Neuronal stem cell (in vitro differentiated cells): ENCODE measurements at regions not wholly inside any gene's neighbourhood (a gene's known extent, or its start where the extent isn't known, plus 50 kb on each side); places are given as distances from the start of the nearest gene placed in this dataset.

Source experiments
- DNase-seq: peaks from one replicate; pipeline ENCODE4 v3.0.0-alpha.2; 2013; ENCODE audit warnings: low spot score
- H2AFZ ChIP-seq: one replicate; pipeline ENCODE4 v1.6.1; 2013; ENCODE audit warnings: mild to moderate bottlenecking, low read length, inconsistent platforms
- H2AK5ac ChIP-seq: 2 replicates; pipeline ENCODE4 v1.6.1; 2013; ENCODE audit warnings: low read depth, mild to moderate bottlenecking, inconsistent platforms, low read length, moderate library complexity, mixed read lengths
- H2BK120ac ChIP-seq: 2 replicates; pipeline ENCODE4 v1.6.1; 2013; ENCODE audit warnings: low read depth, mild to moderate bottlenecking, inconsistent platforms, low read length, moderate library complexity, mixed read lengths
- H2BK12ac ChIP-seq: one replicate; pipeline ENCODE4 v1.6.1; 2013; ENCODE audit warnings: low read length, inconsistent platforms
- H2BK15ac ChIP-seq: 2 replicates; pipeline ENCODE4 v1.6.1; 2013; ENCODE audit warnings: mild to moderate bottlenecking, low read length, inconsistent platforms, mixed read lengths
- H2BK5ac ChIP-seq: one replicate; pipeline ENCODE4 v1.6.1; 2013; ENCODE audit warnings: inconsistent platforms, mild to moderate bottlenecking, low read length, moderate library complexity
- H3K14ac ChIP-seq: one replicate; pipeline ENCODE4 v1.6.1; 2013; ENCODE audit warnings: low read length, inconsistent platforms
- H3K18ac ChIP-seq: 2 replicates; pipeline ENCODE4 v1.6.1; 2013; ENCODE audit warnings: low read length, inconsistent platforms
- H3K23ac ChIP-seq: 2 replicates; pipeline ENCODE4 v1.6.1; 2013; ENCODE audit warnings: low read depth, mild to moderate bottlenecking, mixed read lengths, low read length, inconsistent platforms; ENCODE audit not compliant: poor library complexity
- H3K27ac ChIP-seq: replicated peaks from 3 replicates; pipeline ENCODE4 v1.5.1; 2013; ENCODE audit warnings: low read length, inconsistent platforms
- H3K27me3 ChIP-seq, 3 experiments: 2 replicates each; pipeline ENCODE4 v1.6.1; 2013; ENCODE audit warnings: low read length in 3 of 3, mild to moderate bottlenecking in 2 of 3, inconsistent platforms in 1 of 3, low read depth in 1 of 3, mixed read lengths in 1 of 3, moderate library complexity in 1 of 3; ENCODE audit not compliant: control insufficient read depth in 3 of 3, insufficient read depth in 3 of 3
- H3K36me3 ChIP-seq, 2 donors: replicated peaks in 1 of 2; 2 replicates each; pipeline ENCODE4 v1.6.1; 2013; ENCODE audit warnings: low read length in 2 of 2; ENCODE audit not compliant: control insufficient read depth in 2 of 2, insufficient read depth in 2 of 2
- H3K4ac ChIP-seq: 2 replicates; pipeline ENCODE4 v1.6.1; 2013; ENCODE audit warnings: inconsistent platforms, mild to moderate bottlenecking, low read length, moderate library complexity
- H3K4me1 ChIP-seq, 2 donors: 1 replicate in 1 of 2; 2 replicates in 1 of 2; pipeline ENCODE4 v1.6.1; 2013; ENCODE audit warnings: low read length in 2 of 2, low read depth in 1 of 2; ENCODE audit not compliant: control insufficient read depth in 2 of 2, insufficient read depth in 1 of 2
- H3K4me2 ChIP-seq: one replicate; pipeline ENCODE4 v1.6.1; 2013; ENCODE audit warnings: mild to moderate bottlenecking, low read length, inconsistent platforms; ENCODE audit not compliant: insufficient read depth, poor library complexity, severe bottlenecking
- H3K4me3 ChIP-seq, 2 donors: 2 replicates each; pipeline ENCODE4 v1.5.1; 2013; ENCODE audit warnings: low read length in 2 of 2, mild to moderate bottlenecking in 2 of 2, inconsistent platforms in 1 of 2, moderate library complexity in 1 of 2
- H3K79me1 ChIP-seq: one replicate; pipeline ENCODE4 v1.6.1; 2013; ENCODE audit warnings: low read depth, mild to moderate bottlenecking, inconsistent platforms, low read length, moderate library complexity
- H3K9ac ChIP-seq: one replicate; pipeline ENCODE4 v1.6.1; 2013; ENCODE audit warnings: mild to moderate bottlenecking, low read depth, low read length, inconsistent platforms; ENCODE audit not compliant: poor library complexity
- H3K9me3 ChIP-seq, 2 donors: replicated peaks in 1 of 2; 2 replicates each; pipeline versions ENCODE3 to v1.6.1; 2013; ENCODE audit warnings: low read length in 2 of 2, mild to moderate bottlenecking in 2 of 2, inconsistent platforms in 1 of 2, low read depth in 1 of 2, mixed read lengths in 1 of 2, moderate library complexity in 1 of 2; ENCODE audit not compliant: control insufficient read depth in 2 of 2, insufficient read depth in 1 of 2
- H4K8ac ChIP-seq: one replicate; pipeline ENCODE4 v1.6.1; 2013; ENCODE audit warnings: low read depth, mild to moderate bottlenecking, inconsistent platforms, low read length, moderate library complexity
- H4K91ac ChIP-seq: one replicate; pipeline ENCODE4 v1.6.1; 2013; ENCODE audit warnings: low read length, low read depth, mild to moderate bottlenecking, inconsistent platforms; ENCODE audit not compliant: poor library complexity
- WGBS, 2 donors: extraction: QIAGEN DNeasy Blood & Tissue Kit; methylation state at CpG; one replicate each; pipeline ENCODE4 v1.1.7; 2013; ENCODE audit warnings: missing lambda C conversion rate in 2 of 2, mixed read lengths in 1 of 2; ENCODE audit not compliant: insufficient read length in 2 of 2, insufficient replicate concordance in 1 of 2; ENCODE audit errors: extremely low coverage in 2 of 2; 5-methylcytosine and 5-hydroxymethylcytosine counted together

GRCh38 chr1:95625224-95625623 is 391.2 kb downstream of the RWDD3 start:
- WGBS, 2 donors, result no CpG with 5 or more reads among the region's 1 CpG
- H3K23ac ChIP-seq, result no peak overlapping the region
- H2BK15ac ChIP-seq, result no peak overlapping the region
- DNase-seq, result no peak
- H3K27me3 ChIP-seq, result no peaks in the 10 kb centered on the region
- no peak overlapping the region for H3K14ac ChIP-seq
- no peaks in the 10 kb centered on the region for H3K4me1 ChIP-seq
- no peak overlapping the region for H3K4me3 ChIP-seq
- no peaks in the 10 kb centered on the region for H3K9me3 ChIP-seq
- H3K9ac ChIP-seq, result no peak overlapping the region
- no peak overlapping the region for H2AFZ ChIP-seq
- H3K27ac ChIP-seq, result no peak overlapping the region
- no peaks in the 10 kb centered on the region for H3K36me3 ChIP-seq
- H2AK5ac ChIP-seq, result no peak overlapping the region
- H3K18ac ChIP-seq, result no peak overlapping the region
- no peak overlapping the region for H4K8ac ChIP-seq
- no peak overlapping the region for H3K4ac ChIP-seq
- H2BK120ac ChIP-seq, result no peak overlapping the region
- H3K4me2 ChIP-seq, result no peak overlapping the region
- no peaks in the 10 kb centered on the region for H3K79me1 ChIP-seq
- H2BK12ac ChIP-seq, result no peak overlapping the region
- no peak overlapping the region for H4K91ac ChIP-seq
- H2BK5ac ChIP-seq, result no peak overlapping the region

DNA sequence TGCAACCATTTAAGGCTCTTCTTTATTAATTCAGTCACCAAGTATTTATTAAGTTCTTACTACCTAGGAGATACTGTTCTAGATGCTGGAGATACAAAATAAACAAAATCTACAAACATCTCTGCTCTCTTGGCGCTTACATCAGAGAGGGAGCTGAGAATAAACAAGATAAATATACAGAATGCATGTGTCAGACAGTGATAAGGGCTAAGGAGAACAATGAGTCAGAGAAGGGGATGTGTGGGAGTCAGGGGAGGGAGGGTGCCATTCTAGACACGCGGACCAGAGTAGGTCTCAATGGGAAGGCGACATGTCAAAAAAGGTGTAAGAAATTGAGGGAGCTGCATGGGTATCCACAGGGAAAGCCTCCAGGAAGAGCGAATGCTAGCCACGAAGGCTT is 393.2 kb downstream of the RWDD3 start:
- no peak overlapping the region for H3K4me2 ChIP-seq
- H3K23ac ChIP-seq, result no peak overlapping the region
- H2AFZ ChIP-seq, result no peak overlapping the region
- no peak overlapping the region for H4K91ac ChIP-seq
- WGBS, 2 donors, result no CpG with 5 or more reads among the region's 6 CpGs
- no peak overlapping the region for H3K9ac ChIP-seq
- no peaks in the 10 kb centered on the region for H3K27me3 ChIP-seq
- no peak overlapping the region for H2BK5ac ChIP-seq
- H2AK5ac ChIP-seq, result no peak overlapping the region
- no peak overlapping the region for H4K8ac ChIP-seq
- H3K36me3 ChIP-seq, result no peaks in the 10 kb centered on the region
- no peaks in the 10 kb centered on the region for H3K79me1 ChIP-seq
- no peak overlapping the region for H2BK120ac ChIP-seq
- no peak overlapping the region for H3K4ac ChIP-seq
- no peak overlapping the region for H2BK12ac ChIP-seq
- no peak overlapping the region for H3K14ac ChIP-seq
- H3K18ac ChIP-seq, result no peak overlapping the region
- no peak for DNase-seq
- no peaks in the 10 kb centered on the region for H3K9me3 ChIP-seq
- H3K27ac ChIP-seq, result no peak overlapping the region
- H2BK15ac ChIP-seq, result no peak overlapping the region
- H3K4me3 ChIP-seq, result no peak overlapping the region
- no peaks in the 10 kb centered on the region for H3K4me1 ChIP-seq

DNA sequence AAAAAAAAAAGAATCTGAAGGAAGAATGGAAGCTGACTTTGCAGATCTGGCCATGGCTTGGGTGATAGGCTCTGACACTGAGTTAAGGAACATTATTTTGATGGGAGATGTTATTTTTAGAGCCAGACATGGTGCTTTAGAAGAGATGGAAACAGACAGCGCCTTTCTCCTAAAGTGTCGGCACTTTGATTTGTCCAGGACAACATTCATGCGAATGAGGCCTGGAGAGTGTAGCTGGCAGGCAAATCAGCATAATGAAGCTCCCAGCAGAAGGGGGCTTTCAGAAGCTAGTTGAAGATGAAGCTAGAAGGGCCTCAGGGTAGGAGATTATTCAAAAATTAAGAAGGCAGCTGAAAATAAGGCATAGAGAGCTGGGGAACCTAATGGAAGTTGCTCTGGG is 397.7 kb downstream of the RWDD3 start:
- Histone ChIP-seq H3K4me3 (no peak overlapping the region), H3K18ac (peak overlapping the region; percentile 27), H3K79me1 (no peaks in the 10 kb centered on the region), H2BK15ac (no peak overlapping the region), H3K23ac (no peak overlapping the region), H3K9me3 (no peaks in the 10 kb centered on the region), H3K4me2 (no peak overlapping the region), H2BK120ac (no peak overlapping the region), H4K91ac (no peak overlapping the region), H2BK12ac (no peak overlapping the region), H3K4ac (no peak overlapping the region), H3K9ac (no peak overlapping the region), H3K4me1 (no peaks in the 10 kb centered on the region), H2BK5ac (no peak overlapping the region), H2AK5ac (no peak overlapping the region), H3K27me3 (no peaks in the 10 kb centered on the region), H3K36me3 (no peaks in the 10 kb centered on the region), H3K14ac (no peak overlapping the region), H2AFZ (no peak overlapping the region), H3K27ac (no peak overlapping the region), H4K8ac (peak overlapping the region; percentile 74)
- no CpG with 5 or more reads among the region's 3 CpGs for WGBS, 2 donors
- no peak for DNase-seq

- Histone ChIP-seq H2BK12ac (no peak overlapping the region), H3K9ac (no peak overlapping the region), H3K23ac (no peak overlapping the region), H3K14ac (no peak overlapping the region), H2BK15ac (no peak overlapping the region), H2AK5ac (no peak overlapping the region), H3K36me3 (no peaks in the 10 kb centered on the region), H3K18ac (no peak overlapping the region), H3K4me1 (no peaks in the 10 kb centered on the region), H2BK5ac (no peak overlapping the region), H3K4ac (no peak overlapping the region), H4K8ac (no peak overlapping the region), H3K27ac (no peak overlapping the region), H2AFZ (no peak overlapping the region), H3K9me3 (no peaks in the 10 kb centered on the region), H2BK120ac (no peak overlapping the region), H4K91ac (no peak overlapping the region), H3K4me3 (no peak overlapping the region), H3K27me3 (no peaks in the 10 kb centered on the region), H3K79me1 (no peaks in the 10 kb centered on the region), H3K4me2 (no peak overlapping the region)
- WGBS, 2 donors, result no CpG with 5 or more reads among the region's 3 CpGs
- no peak for DNase-seq
Observed at GRCh38 chr1:95635811-95636210, 401.8 kb downstream of the RWDD3 start.
